ENCODE measurements at regions not wholly inside any gene's neighbourhood (a gene's known extent, or its start where the extent isn't known, plus 50 kb on each side); places are given as distances from the start of the nearest gene placed in this dataset.

DNA sequence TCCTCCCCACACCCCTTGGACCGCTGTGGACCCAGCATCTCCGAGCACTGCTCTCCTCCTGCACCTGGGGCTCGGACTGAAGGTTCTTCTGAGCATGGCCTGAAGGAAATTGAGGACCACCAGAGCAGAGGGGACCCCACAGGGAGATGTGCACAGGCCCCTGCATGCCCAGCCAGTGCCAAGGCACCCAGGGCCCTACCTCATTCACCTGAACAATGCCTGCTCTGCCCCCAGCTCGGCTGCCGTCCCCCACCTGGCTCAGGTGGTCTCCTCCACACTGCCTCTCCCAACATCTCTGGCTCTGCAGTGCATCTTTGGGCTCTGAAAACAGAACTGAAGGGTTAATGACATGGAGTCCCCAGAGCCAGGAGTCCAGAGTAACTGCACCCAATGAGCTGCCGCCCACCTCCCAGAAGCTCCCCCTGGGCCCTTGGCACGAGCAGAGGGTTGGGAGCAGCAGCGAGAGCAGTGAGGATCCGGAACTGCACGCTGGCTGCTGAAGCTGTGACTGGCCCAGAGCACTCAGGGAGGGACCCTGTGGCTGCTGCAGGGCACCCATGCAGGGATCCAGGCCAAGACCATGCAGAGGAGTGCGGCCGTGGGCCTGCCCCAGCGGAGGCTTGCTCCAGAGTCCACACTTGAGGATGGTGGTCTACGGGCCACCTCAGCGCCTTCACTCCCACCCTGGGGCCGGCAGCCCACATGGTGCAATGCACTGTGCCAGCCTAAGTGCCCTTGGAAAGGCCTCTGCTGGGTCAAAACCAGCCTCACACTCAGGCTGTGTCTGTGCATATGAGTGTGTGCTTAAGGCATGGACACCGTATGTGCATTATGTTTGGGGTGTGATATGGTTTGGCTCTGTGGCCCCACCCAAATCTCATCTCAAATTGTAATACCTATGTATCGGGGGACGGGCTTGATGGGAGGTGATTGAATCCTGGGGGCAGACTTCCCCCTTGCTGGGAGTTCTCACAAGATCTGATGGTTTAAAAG is 686.1 kb downstream of the TBC1D22A start:
- H4K20me1 ChIP-seq (ENCODE audit: insufficient read depth) = no peaks in the 10 kb centered on the region
- no peak overlapping the region for H3K27ac ChIP-seq (ENCODE audit: low read depth, low read length)
- H3K79me2 ChIP-seq (ENCODE audit: insufficient read depth, low read length) = no peaks in the 10 kb centered on the region
- H3K4me1 ChIP-seq (ENCODE audit: control insufficient read depth in 1 of 2, insufficient read depth in 2 of 2, low read length in 2 of 2) = no peaks in the 10 kb centered on the region
- no peak overlapping the region for H2AFZ ChIP-seq (ENCODE audit: low read depth, low read length, poor library complexity, severe bottlenecking)
- TF ChIP-seq EGR1 (IDR thresholded peaks at IDR 0.05; ENCODE audit: low read depth) (no peak), SIN3A (IDR thresholded peaks at IDR 0.05; ENCODE audit: low read depth) (no peak), EZH2phosphoT487 (IDR thresholded peaks at IDR 0.05; ENCODE audit: borderline replicate concordance) (no peak), ELF1 (IDR thresholded peaks at IDR 0.05; ENCODE audit: borderline replicate concordance, low read depth) (no peak), FOSL1 (IDR thresholded peaks at IDR 0.05; ENCODE audit: low read depth) (no peak), POLR2AphosphoS5 (IDR thresholded peaks at IDR 0.05; ENCODE audit: low read depth, low read length) (no peak)
- TF ChIP-seq, protein P1, sequence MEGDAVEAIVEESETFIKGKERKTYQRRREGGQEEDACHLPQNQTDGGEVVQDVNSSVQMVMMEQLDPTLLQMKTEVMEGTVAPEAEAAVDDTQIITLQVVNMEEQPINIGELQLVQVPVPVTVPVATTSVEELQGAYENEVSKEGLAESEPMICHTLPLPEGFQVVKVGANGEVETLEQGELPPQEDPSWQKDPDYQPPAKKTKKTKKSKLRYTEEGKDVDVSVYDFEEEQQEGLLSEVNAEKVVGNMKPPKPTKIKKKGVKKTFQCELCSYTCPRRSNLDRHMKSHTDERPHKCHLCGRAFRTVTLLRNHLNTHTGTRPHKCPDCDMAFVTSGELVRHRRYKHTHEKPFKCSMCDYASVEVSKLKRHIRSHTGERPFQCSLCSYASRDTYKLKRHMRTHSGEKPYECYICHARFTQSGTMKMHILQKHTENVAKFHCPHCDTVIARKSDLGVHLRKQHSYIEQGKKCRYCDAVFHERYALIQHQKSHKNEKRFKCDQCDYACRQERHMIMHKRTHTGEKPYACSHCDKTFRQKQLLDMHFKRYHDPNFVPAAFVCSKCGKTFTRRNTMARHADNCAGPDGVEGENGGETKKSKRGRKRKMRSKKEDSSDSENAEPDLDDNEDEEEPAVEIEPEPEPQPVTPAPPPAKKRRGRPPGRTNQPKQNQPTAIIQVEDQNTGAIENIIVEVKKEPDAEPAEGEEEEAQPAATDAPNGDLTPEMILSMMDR (IDR thresholded peaks at IDR 0.05 in 2 of 3, conservative IDR thresholded peaks at IDR 0.05 in 1 of 3; ENCODE audit: borderline replicate concordance in 1 of 3, insufficient read depth in 1 of 3, low read depth in 2 of 3, low read length in 2 of 3) = no peak
- TF ChIP-seq, protein P2, sequence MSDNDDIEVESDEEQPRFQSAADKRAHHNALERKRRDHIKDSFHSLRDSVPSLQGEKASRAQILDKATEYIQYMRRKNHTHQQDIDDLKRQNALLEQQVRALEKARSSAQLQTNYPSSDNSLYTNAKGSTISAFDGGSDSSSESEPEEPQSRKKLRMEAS (IDR thresholded peaks at IDR 0.05) = no peak
- no peak for ATAC-seq
- H3K36me3 ChIP-seq (ENCODE audit: control insufficient read depth in 1 of 2, insufficient read depth in 2 of 2, low read length in 2 of 2) = no peaks in the 10 kb centered on the region
- no peaks in the 10 kb centered on the region for H3K27me3 ChIP-seq (ENCODE audit: insufficient read depth, low read length)
- DNase-seq (ENCODE audit: low read depth, low spot score) = no peak
- no TSS peak for BruUV-seq (replicated peaks)
- no peaks in the 10 kb centered on the region for H3K9me3 ChIP-seq (ENCODE audit: control insufficient read depth in 1 of 2, insufficient read depth in 1 of 2, low read depth in 1 of 2, low read length in 2 of 2)
- no peaks in the 10 kb centered on the region for H3K9me2 ChIP-seq (ENCODE audit: insufficient read depth)
- H3K9ac ChIP-seq (ENCODE audit: low read length) = no peak overlapping the region
- ChIA-PET POLR2A (no interaction called here), CTCF (no interaction called here), RAD21 (ENCODE audit: low non-redundant PET in 1 of 2, low total read pairs in 2 of 2, uncharacterized antibody in 2 of 2, unreplicated experiment in 2 of 2) (no interaction called here)
- no peak overlapping the region for H3K4me2 ChIP-seq (ENCODE audit: low read length)
- no peak overlapping the region for H3K4me3 ChIP-seq (replicated peaks in 1 of 2; ENCODE audit: low read depth in 1 of 2, low read length in 2 of 2)
- intact Hi-C loops (cut with micrococcal nuclease) = no loop called here
